ENCODE measurements at regions not wholly inside any gene's neighbourhood (a gene's known extent, or its start where the extent isn't known, plus 50 kb on each side); places are given as distances from the start of the nearest gene placed in this dataset.

- no peak for TF ChIP-seq CTCF (conservative IDR thresholded peaks at IDR 0.05; ENCODE audit: low read length)
- no peak for DNase-seq (ENCODE audit: low read depth)
- no peak overlapping the region for H3K4me3 ChIP-seq (ENCODE audit: low read length)
Observed at GRCh38 chr4:151532001-151532708, 123.2 kb downstream of the FHIP1A start.

- H3K4me3 ChIP-seq (ENCODE audit: low read length) = no peak overlapping the region
- DNase-seq (ENCODE audit: low read depth) = no peak
- no peak for TF ChIP-seq CTCF (conservative IDR thresholded peaks at IDR 0.05; ENCODE audit: low read length)
Observed at GRCh38 chr4:151534195-151534594, 125.2 kb downstream of the FHIP1A start.

- no peak for TF ChIP-seq CTCF (conservative IDR thresholded peaks at IDR 0.05; ENCODE audit: low read length)
- no peak overlapping the region for H3K4me3 ChIP-seq (ENCODE audit: low read length)
- no peak for DNase-seq (ENCODE audit: low read depth)
Observed at GRCh38 chr4:151535366-151535765, 126.4 kb downstream of the FHIP1A start.

- peak; percentile 34 for DNase-seq (ENCODE audit: low read depth)
- no peak for TF ChIP-seq CTCF (conservative IDR thresholded peaks at IDR 0.05; ENCODE audit: low read length)
- no peak overlapping the region for H3K4me3 ChIP-seq (ENCODE audit: low read length)
Observed at GRCh38 chr4:151537687-151538086, 128.7 kb downstream of the FHIP1A start.

- no peak for DNase-seq (ENCODE audit: low read depth)
- TF ChIP-seq CTCF (conservative IDR thresholded peaks at IDR 0.05; ENCODE audit: low read length) = no peak
- H3K4me3 ChIP-seq (ENCODE audit: low read length) = no peak overlapping the region
Observed at GRCh38 chr4:151538963-151539362, 130.0 kb downstream of the FHIP1A start.

- H3K4me3 ChIP-seq (ENCODE audit: low read length) = no peak overlapping the region
- DNase-seq (ENCODE audit: low read depth) = peak; percentile 52
- TF ChIP-seq CTCF (conservative IDR thresholded peaks at IDR 0.05; ENCODE audit: low read length) = no peak
Observed at GRCh38 chr4:151540728-151541388, 131.9 kb downstream of the FHIP1A start.

Data from AG10803 (cell line).